ENCODE measurements at regions not wholly inside any gene's neighbourhood (a gene's known extent, or its start where the extent isn't known, plus 50 kb on each side); places are given as distances from the start of the nearest gene placed in this dataset.

- 36 to 80% methylated on average over 1 to 5 of the region's 5 CpGs for WGBS, 2 donors (ENCODE audit: low coverage in 1 of 2)
- Histone ChIP-seq H3K27me3 (no peaks in the 10 kb centered on the region), H3K9me3 (peaks cover 0 to 4% (median 0%) of the 10 kb centered on the region in 3 donors), H3K27ac (no peak overlapping the region), H3K36me3 (no peaks in the 10 kb centered on the region), H3K4me1 (no peaks in the 10 kb centered on the region), H3K4me3 (no peak overlapping the region)
- ATAC-seq = no peak
- no peak for TF ChIP-seq POLR2AphosphoS5 (IDR thresholded peaks at IDR 0.05)
- no peak for TF ChIP-seq EP300 (IDR thresholded peaks at IDR 0.05)
- no peak for TF ChIP-seq CTCF (IDR thresholded peaks at IDR 0.05)
- no peak for TF ChIP-seq POLR2A (IDR thresholded peaks at IDR 0.05)
These were observed 1540.5 kb downstream of the C4orf33 start for GRCh38 chr4:130636486-130636885.

DNA sequence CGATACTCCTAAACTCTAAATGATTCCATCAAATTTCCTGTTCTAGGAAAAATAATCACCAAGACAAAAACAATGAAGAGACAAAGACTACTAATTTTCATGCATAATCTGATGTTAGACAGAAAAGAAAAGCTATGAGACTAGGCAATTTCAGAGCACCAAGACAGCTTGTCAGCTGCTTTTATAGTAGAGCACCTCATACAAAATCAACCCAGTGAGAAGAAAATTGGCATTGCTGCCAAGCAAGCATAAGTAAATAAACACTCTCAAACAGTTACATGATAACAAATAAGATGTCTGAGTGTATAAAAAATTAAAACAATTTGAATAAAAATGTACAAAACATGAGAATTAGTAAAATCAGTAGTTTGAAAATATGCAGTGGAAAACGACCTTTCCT lies 1544.6 kb downstream of the C4orf33 start:
- no peak for ATAC-seq
- no peaks in the 10 kb centered on the region for H3K27me3 ChIP-seq
- WGBS, 2 donors (ENCODE audit: low coverage in 1 of 2) = 69 to 75% methylated on average over 1 to 2 of the region's 2 CpGs

DNA sequence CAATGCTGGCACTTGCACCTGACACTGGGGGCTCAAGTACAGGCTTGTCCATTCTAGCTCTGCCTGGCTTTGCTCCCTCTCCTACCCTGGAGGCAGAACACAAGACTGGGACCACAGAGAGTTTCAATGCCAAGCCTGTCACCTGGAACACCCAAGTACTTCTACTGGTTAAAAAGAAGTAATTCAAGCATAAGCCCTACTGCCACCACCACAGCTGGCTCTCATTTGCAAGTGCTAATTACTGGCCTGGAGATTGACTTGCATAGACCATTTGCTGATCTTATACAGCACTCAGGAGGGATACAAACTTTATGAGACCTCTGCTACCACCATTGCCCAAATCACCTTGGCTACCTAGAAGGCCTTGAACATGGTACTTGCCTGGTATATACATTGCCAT lies 1550.9 kb downstream of the C4orf33 start:
- ATAC-seq = no peak
- peaks cover 0 to 2% (median 0%) of the 10 kb centered on the region in 3 donors for H3K9me3 ChIP-seq
- no peak overlapping the region for H3K4me3 ChIP-seq
- no peaks in the 10 kb centered on the region for H3K36me3 ChIP-seq
- H3K27me3 ChIP-seq = no peaks in the 10 kb centered on the region
- H3K27ac ChIP-seq = no peak overlapping the region
- TF ChIP-seq POLR2A (IDR thresholded peaks at IDR 0.05) = no peak
- no peak for TF ChIP-seq POLR2AphosphoS5 (IDR thresholded peaks at IDR 0.05)
- TF ChIP-seq CTCF (IDR thresholded peaks at IDR 0.05) = no peak
- TF ChIP-seq EP300 (IDR thresholded peaks at IDR 0.05) = no peak
- no peaks in the 10 kb centered on the region for H3K4me1 ChIP-seq

More for the DNA sequence above, 1544.6 kb downstream of the C4orf33 start:
- no peaks in the 10 kb centered on the region for H3K36me3 ChIP-seq
- no peak overlapping the region for H3K27ac ChIP-seq
- no peaks in the 10 kb centered on the region for H3K9me3 ChIP-seq
- H3K4me3 ChIP-seq = no peak overlapping the region
- no peaks in the 10 kb centered on the region for H3K4me1 ChIP-seq
- TF ChIP-seq POLR2A (IDR thresholded peaks at IDR 0.05) (no peak), POLR2AphosphoS5 (IDR thresholded peaks at IDR 0.05) (no peak), CTCF (IDR thresholded peaks at IDR 0.05) (no peak), EP300 (IDR thresholded peaks at IDR 0.05) (no peak)

DNA sequence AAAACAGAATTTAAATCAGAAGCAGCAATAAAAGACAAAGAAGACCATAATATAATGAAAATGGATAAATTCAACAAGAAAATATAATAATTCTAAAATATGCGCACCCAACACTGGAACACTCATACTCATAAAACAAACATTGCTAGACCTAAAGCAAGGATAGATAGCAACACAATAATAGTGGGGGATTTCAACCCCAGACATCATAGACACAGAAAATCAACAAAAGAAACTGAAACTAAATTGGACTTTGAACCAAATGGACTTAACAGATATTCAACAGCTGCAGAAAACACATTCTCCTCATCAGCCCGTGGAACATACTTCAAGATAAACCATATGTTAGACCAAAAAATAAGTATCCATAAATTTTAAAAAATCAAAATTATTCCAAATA lies 1552.6 kb downstream of the C4orf33 start:
- H3K4me3 ChIP-seq = no peak overlapping the region
- no peaks in the 10 kb centered on the region for H3K27me3 ChIP-seq
- no peak for ATAC-seq
- TF ChIP-seq CTCF (IDR thresholded peaks at IDR 0.05) (no peak), POLR2A (IDR thresholded peaks at IDR 0.05) (no peak), EP300 (IDR thresholded peaks at IDR 0.05) (no peak), POLR2AphosphoS5 (IDR thresholded peaks at IDR 0.05) (no peak)
- H3K4me1 ChIP-seq = no peaks in the 10 kb centered on the region
- H3K27ac ChIP-seq = no peak overlapping the region
- no peaks in the 10 kb centered on the region for H3K36me3 ChIP-seq
- peaks cover 0 to 6% (median 0%) of the 10 kb centered on the region in 3 donors for H3K9me3 ChIP-seq
- WGBS, 2 donors (ENCODE audit: low coverage in 1 of 2) = 63 to 76% methylated on average over 2 of the region's 2 CpGs

DNA sequence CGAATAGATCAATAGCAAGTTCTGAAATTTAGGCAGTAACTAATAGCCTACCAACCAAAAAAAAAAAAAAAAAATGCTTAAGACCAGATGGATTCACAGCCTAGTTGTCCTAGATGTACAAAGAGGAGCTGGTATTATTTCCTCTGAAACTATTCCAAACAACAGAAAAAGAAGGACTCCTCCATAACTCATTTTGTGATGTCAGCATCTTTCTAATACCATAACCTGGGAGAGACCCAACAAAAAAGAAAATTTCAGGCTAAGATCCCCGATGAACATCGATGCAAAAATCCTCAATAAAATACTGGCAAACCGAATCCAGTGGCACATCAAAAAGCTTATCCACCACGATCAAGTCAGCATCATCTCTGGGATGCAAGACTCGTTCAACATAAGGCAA lies 1557.9 kb downstream of the C4orf33 start:
- no peaks in the 10 kb centered on the region for H3K27me3 ChIP-seq
- H3K4me3 ChIP-seq = no peak overlapping the region
- TF ChIP-seq EP300 (IDR thresholded peaks at IDR 0.05) = no peak
- no peak for TF ChIP-seq POLR2A (IDR thresholded peaks at IDR 0.05)
- TF ChIP-seq POLR2AphosphoS5 (IDR thresholded peaks at IDR 0.05) = no peak
- no peak for TF ChIP-seq CTCF (IDR thresholded peaks at IDR 0.05)
- H3K27ac ChIP-seq = no peak overlapping the region
- 84 to 89% methylated on average over 6 of the region's 6 CpGs for WGBS, 2 donors (ENCODE audit: low coverage in 1 of 2)
- H3K4me1 ChIP-seq = no peaks in the 10 kb centered on the region
- ATAC-seq = no peak
- H3K9me3 ChIP-seq = peaks cover 0 to 22% (median 0%) of the 10 kb centered on the region in 3 donors
- H3K36me3 ChIP-seq = no peaks in the 10 kb centered on the region

Measured in gastroesophageal sphincter (tissue), 4 donors.